ENCODE measurements at regions not wholly inside any gene's neighbourhood (a gene's known extent, or its start where the extent isn't known, plus 50 kb on each side); places are given as distances from the start of the nearest gene placed in this dataset.

- TF ChIP-seq ZBTB8A (tag by site-specific recombination; IDR thresholded peaks at IDR 0.05): no peak
- no peak for TF ChIP-seq ZNF133 (tag by site-specific recombination; IDR thresholded peaks at IDR 0.05)
- TF ChIP-seq, protein P1, sequence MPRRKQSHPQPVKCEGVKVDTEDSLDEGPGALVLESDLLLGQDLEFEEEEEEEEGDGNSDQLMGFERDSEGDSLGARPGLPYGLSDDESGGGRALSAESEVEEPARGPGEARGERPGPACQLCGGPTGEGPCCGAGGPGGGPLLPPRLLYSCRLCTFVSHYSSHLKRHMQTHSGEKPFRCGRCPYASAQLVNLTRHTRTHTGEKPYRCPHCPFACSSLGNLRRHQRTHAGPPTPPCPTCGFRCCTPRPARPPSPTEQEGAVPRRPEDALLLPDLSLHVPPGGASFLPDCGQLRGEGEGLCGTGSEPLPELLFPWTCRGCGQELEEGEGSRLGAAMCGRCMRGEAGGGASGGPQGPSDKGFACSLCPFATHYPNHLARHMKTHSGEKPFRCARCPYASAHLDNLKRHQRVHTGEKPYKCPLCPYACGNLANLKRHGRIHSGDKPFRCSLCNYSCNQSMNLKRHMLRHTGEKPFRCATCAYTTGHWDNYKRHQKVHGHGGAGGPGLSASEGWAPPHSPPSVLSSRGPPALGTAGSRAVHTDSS (tag by site-specific recombination; IDR thresholded peaks at IDR 0.05): no peak
- no peak for TF ChIP-seq ZNF274 (IDR thresholded peaks at IDR 0.05; ENCODE audit: low read length)
- TF ChIP-seq ZNF274 (tag by site-specific recombination; IDR thresholded peaks at IDR 0.05; ENCODE audit: borderline replicate concordance): no peak
- no peak for TF ChIP-seq ZNF658 (tag by site-specific recombination; IDR thresholded peaks at IDR 0.05)
- TF ChIP-seq, protein P2, sequence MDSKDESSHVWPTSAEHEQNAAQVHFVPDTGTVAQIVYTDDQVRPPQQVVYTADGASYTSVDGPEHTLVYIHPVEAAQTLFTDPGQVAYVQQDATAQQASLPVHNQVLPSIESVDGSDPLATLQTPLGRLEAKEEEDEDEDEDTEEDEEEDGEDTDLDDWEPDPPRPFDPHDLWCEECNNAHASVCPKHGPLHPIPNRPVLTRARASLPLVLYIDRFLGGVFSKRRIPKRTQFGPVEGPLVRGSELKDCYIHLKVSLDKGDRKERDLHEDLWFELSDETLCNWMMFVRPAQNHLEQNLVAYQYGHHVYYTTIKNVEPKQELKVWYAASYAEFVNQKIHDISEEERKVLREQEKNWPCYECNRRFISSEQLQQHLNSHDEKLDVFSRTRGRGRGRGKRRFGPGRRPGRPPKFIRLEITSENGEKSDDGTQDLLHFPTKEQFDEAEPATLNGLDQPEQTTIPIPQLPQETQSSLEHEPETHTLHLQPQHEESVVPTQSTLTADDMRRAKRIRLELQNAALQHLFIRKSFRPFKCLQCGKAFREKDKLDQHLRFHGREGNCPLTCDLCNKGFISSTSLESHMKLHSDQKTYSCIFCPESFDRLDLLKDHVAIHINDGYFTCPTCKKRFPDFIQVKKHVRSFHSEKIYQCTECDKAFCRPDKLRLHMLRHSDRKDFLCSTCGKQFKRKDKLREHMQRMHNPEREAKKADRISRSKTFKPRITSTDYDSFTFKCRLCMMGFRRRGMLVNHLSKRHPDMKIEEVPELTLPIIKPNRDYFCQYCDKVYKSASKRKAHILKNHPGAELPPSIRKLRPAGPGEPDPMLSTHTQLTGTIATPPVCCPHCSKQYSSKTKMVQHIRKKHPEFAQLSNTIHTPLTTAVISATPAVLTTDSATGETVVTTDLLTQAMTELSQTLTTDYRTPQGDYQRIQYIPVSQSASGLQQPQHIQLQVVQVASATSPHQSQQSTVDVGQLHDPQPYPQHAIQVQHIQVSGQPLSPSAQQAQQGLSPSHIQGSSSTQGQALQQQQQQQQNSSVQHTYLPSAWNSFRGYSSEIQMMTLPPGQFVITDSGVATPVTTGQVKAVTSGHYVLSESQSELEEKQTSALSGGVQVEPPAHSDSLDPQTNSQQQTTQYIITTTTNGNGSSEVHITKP (tag by site-specific recombination; IDR thresholded peaks at IDR 0.05): no peak
- TF ChIP-seq, protein P3, sequence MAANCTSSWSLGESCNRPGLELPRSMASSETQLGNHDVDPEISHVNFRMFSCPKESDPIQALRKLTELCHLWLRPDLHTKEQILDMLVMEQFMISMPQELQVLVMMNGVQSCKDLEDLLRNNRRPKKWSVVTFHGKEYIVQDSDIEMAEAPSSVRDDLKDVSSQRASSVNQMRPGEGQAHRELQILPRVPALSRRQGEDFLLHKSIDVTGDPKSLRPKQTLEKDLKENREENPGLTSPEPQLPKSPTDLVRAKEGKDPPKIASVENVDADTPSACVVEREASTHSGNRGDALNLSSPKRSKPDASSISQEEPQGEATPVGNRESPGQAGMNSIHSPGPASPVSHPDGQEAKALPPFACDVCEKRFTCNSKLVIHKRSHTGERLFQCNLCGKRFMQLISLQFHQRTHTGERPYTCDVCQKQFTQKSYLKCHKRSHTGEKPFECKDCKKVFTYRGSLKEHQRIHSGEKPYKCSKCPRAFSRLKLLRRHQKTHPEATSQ (tag by site-specific recombination; IDR thresholded peaks at IDR 0.05): no peak
- no peak for TF ChIP-seq HOXD13 (CRISPR knock-in tag; IDR thresholded peaks at IDR 0.05; ENCODE audit: borderline replicate concordance)
- no peak for TF ChIP-seq ZNF157 (tag by site-specific recombination; IDR thresholded peaks at IDR 0.05)
Observed at GRCh38 chr2:216319771-216320170, 52.5 kb downstream of the MARCHF4 start (continued).

DNA sequence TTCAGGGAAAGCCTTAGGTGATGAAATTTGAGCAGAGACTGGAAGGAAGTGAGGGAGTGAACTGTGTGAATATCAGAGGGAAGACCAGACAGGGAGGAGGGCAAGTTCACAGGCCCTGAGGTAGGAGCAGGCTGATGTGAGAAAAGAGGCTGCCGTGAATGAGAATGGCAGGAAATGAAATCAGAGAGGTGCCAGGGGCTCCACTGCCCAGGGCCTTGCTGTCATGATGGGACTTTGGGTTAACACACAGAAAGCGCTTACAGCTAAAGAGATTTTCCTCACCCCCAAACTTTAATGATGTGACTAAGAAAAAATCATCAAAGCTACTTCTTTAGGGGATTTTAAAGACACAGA is 53.8 kb downstream of the MARCHF4 start:
- no peaks in the 10 kb centered on the region for H3K36me3 ChIP-seq (ENCODE audit: control insufficient read depth in 2 of 2, insufficient read depth in 1 of 2, low read length in 2 of 2)
- H3K4me1 ChIP-seq (ENCODE audit: control insufficient read depth, insufficient read depth, low read length): 0 out of 2 replicates have a peak, but pooled peaks cover 5% of the 10 kb centered on the region
- CTCF ChIA-PET: no interaction called here
- no peak overlapping the region for H3K27ac ChIP-seq (ENCODE audit: extremely low read depth, low read depth, low read length)
- TF ChIP-seq ZNF549 (tag by site-specific recombination; IDR thresholded peaks at IDR 0.05): no peak
- no peak for TF ChIP-seq ZIC2 (tag by site-specific recombination; IDR thresholded peaks at IDR 0.05)
- TF ChIP-seq, protein P4, sequence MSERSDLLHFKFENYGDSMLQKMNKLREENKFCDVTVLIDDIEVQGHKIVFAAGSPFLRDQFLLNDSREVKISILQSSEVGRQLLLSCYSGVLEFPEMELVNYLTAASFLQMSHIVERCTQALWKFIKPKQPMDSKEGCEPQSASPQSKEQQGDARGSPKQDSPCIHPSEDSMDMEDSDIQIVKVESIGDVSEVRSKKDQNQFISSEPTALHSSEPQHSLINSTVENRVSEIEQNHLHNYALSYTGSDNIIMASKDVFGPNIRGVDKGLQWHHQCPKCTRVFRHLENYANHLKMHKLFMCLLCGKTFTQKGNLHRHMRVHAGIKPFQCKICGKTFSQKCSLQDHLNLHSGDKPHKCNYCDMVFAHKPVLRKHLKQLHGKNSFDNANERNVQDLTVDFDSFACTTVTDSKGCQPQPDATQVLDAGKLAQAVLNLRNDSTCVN (tag by site-specific recombination; optimal IDR thresholded peaks at IDR 0.05): no peak
- no peak for TF ChIP-seq ZNF37A (tag by site-specific recombination; IDR thresholded peaks at IDR 0.05)
- no peak for TF ChIP-seq ZNF311 (tag by site-specific recombination; IDR thresholded peaks at IDR 0.05; ENCODE audit: borderline replicate concordance)
- TF ChIP-seq, protein P5, sequence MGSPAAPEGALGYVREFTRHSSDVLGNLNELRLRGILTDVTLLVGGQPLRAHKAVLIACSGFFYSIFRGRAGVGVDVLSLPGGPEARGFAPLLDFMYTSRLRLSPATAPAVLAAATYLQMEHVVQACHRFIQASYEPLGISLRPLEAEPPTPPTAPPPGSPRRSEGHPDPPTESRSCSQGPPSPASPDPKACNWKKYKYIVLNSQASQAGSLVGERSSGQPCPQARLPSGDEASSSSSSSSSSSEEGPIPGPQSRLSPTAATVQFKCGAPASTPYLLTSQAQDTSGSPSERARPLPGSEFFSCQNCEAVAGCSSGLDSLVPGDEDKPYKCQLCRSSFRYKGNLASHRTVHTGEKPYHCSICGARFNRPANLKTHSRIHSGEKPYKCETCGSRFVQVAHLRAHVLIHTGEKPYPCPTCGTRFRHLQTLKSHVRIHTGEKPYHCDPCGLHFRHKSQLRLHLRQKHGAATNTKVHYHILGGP (tag by site-specific recombination; IDR thresholded peaks at IDR 0.05): no peak
- no peak for TF ChIP-seq ZNF133 (tag by site-specific recombination; IDR thresholded peaks at IDR 0.05)
- H3K9me3 ChIP-seq (ENCODE audit: control insufficient read depth, insufficient read depth, low read depth, low read length): no peaks in the 10 kb centered on the region
- H3K4me3 ChIP-seq (ENCODE audit: low read depth, low read length): no peak overlapping the region
- POLR2A ChIA-PET: no interaction called here
